Caco-2 (cell line): ENCODE measurements at regions not wholly inside any gene's neighbourhood (a gene's known extent, or its start where the extent isn't known, plus 50 kb on each side); places are given as distances from the start of the nearest gene placed in this dataset.

Experiments
- BruUV-seq: library from RNA; stranded (reverse); fragments of 400-500 nt; replicated peaks from 2 replicates; lab custom pipeline; 2021; lab: Mats Ljungman, UMichigan
- CTCF ChIA-PET: fragments of 300-600 bp; sonication (Branson Sonifier 250); formaldehyde crosslinking; loops from one replicate; lab custom pipeline; 2022; ENCODE audit warnings: antibody characterized with exemption; lab: Charles Lee
- POLR2A ChIA-PET: fragments of 300-600 bp; sonication (Branson Sonifier 250); formaldehyde crosslinking; loops from one replicate; lab custom pipeline; 2022; ENCODE audit warnings: antibody characterized with exemption; lab: Charles Lee
- DNase-seq, 2 experiments: peaks; one replicate each; pipeline versions ENCODE4 v3.0.0 to v3.0.0-alpha.2; 2020 to 2022
- H3K27me3 ChIP-seq: replicated peaks from 2 replicates; pipeline ENCODE4 v1.6.0; 2011; ENCODE audit warnings: low read length; ENCODE audit not compliant: control insufficient read depth, insufficient read depth
- H3K36me3 ChIP-seq: 2 replicates; pipeline ENCODE4 v1.5.1; 2011; ENCODE audit warnings: low read length; ENCODE audit not compliant: control insufficient read depth, insufficient read depth
- H3K4me1 ChIP-seq: fragments of 250-450 bp; sonication (Bioruptor Pico); 2 replicates; pipeline ENCODE4 v1.5.1; 2020; ENCODE audit warnings: mild to moderate bottlenecking
- H3K4me3 ChIP-seq: 2 replicates; pipeline ENCODE4 v1.5.1; 2011; ENCODE audit warnings: low read depth, mild to moderate bottlenecking, control low read depth, low read length
- H3K9me3 ChIP-seq: fragments of 250-450 bp; sonication (Bioruptor Pico); 2 replicates; pipeline ENCODE4 v1.5.1; 2020; ENCODE audit warnings: mild to moderate bottlenecking, moderate library complexity
- H3K27ac Mint-ChIP-seq: one replicate; pipeline ENCODE4 v1.8.0; 2022; ENCODE audit warnings: mixed read lengths; ENCODE audit not compliant: unreplicated experiment
- H3K27me3 Mint-ChIP-seq: one replicate; pipeline ENCODE4 v1.8.0; 2022; ENCODE audit warnings: mixed read lengths; ENCODE audit not compliant: insufficient read depth, unreplicated experiment
- H3K36me3 Mint-ChIP-seq: one replicate; pipeline ENCODE4 v1.8.0; 2022; ENCODE audit warnings: mild to moderate bottlenecking, mixed read lengths; ENCODE audit not compliant: insufficient read depth, unreplicated experiment
- H3K4me1 Mint-ChIP-seq: one replicate; pipeline ENCODE4 v1.8.0; 2022; ENCODE audit warnings: low read depth, mixed read lengths; ENCODE audit not compliant: unreplicated experiment
- H3K4me3 Mint-ChIP-seq: one replicate; pipeline ENCODE4 v1.8.0; 2022; ENCODE audit warnings: mild to moderate bottlenecking, moderate library complexity, mixed read lengths; ENCODE audit not compliant: unreplicated experiment
- H3K9me3 Mint-ChIP-seq: one replicate; pipeline ENCODE4 v1.8.0; 2022; ENCODE audit warnings: mixed read lengths; ENCODE audit not compliant: unreplicated experiment
- CTCF ChIP-seq, 2 experiments: fragments of 200-600 bp in 1 of 2; IDR thresholded peaks; 1 replicate in 1 of 2; 2 replicates in 1 of 2; pipeline versions ENCODE4 v1.5.1 to v1.8.0; 2011 to 2022; ENCODE audit warnings: antibody characterized with exemption in 1 of 2, control low read depth in 1 of 2, inconsistent platforms in 1 of 2, low read depth in 1 of 2, low read length in 1 of 2, mild to moderate bottlenecking in 1 of 2, moderate library complexity in 1 of 2; ENCODE audit not compliant: insufficient read depth in 1 of 2, severe bottlenecking in 1 of 2, unreplicated experiment in 1 of 2
- intact Hi-C: fragments of 100-400 bp; cut with micrococcal nuclease; formaldehyde crosslinking; loops from one replicate; pipeline ENCODE4 v1.10.0; 2022; ENCODE audit not compliant: unreplicated experiment

DNA sequence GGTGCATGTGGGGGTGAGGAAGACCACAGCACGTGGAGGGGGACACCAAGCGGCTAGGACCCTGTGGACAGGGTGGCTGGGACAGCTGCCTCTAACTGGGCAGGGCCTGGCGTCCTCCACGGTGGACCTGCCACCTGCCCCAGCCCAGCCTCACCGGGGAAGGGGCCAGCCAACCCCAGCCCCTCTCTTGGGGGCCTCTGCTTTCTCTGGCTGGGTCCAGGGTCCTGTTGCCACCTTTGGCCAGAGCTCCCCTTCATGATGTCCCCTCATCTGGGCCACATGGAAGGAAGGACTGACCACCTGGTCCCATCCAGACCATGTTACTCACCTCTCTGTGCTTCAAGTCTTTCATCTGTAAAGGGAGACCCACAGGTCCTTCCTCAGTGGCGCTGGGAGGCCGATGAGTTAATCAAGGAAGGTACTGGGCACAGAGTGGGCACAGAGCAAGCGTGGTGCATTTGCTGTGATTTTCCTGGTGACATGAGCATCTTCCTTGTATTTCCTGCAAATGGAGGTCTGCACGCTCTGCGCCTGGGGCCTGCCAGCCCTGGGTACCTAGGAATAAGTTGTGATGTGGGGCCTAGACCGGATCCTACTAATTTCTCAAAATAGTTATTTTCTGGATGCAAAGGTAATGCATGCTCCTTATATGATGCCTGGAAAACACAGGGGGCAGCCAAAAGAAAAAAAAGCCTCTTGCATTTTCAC, 538.4 kb downstream of the TBC1D22A start:
- Histone ChIP-seq H3K36me3 (no peaks in the 10 kb centered on the region), H3K4me3 (no peak overlapping the region), H3K9me3 (no peaks in the 10 kb centered on the region), H3K4me1 (no peaks in the 10 kb centered on the region), H3K27me3 (no peaks in the 10 kb centered on the region; the same call in 1 of the 2 replicates)
- no peaks in the 10 kb centered on the region for H3K36me3 Mint-ChIP-seq
- H3K4me1 Mint-ChIP-seq: no peaks in the 10 kb centered on the region
- POLR2A ChIA-PET: no interaction called here
- TF ChIP-seq CTCF (IDR thresholded peaks at IDR 0.05; ENCODE audit: insufficient read depth in 1 of 2, low read depth in 1 of 2, low read length in 1 of 2, severe bottlenecking in 1 of 2, unreplicated experiment in 1 of 2): no peak
- CTCF ChIA-PET: no interaction called here
- no peak overlapping the region for H3K27ac Mint-ChIP-seq
- intact Hi-C loops: no loop called here
- no peak for DNase-seq
- no TSS peak for BruUV-seq
- H3K27me3 Mint-ChIP-seq: peaks cover 13% of the 10 kb centered on the region
- no peaks in the 10 kb centered on the region for H3K9me3 Mint-ChIP-seq
- no peak overlapping the region for H3K4me3 Mint-ChIP-seq

DNA sequence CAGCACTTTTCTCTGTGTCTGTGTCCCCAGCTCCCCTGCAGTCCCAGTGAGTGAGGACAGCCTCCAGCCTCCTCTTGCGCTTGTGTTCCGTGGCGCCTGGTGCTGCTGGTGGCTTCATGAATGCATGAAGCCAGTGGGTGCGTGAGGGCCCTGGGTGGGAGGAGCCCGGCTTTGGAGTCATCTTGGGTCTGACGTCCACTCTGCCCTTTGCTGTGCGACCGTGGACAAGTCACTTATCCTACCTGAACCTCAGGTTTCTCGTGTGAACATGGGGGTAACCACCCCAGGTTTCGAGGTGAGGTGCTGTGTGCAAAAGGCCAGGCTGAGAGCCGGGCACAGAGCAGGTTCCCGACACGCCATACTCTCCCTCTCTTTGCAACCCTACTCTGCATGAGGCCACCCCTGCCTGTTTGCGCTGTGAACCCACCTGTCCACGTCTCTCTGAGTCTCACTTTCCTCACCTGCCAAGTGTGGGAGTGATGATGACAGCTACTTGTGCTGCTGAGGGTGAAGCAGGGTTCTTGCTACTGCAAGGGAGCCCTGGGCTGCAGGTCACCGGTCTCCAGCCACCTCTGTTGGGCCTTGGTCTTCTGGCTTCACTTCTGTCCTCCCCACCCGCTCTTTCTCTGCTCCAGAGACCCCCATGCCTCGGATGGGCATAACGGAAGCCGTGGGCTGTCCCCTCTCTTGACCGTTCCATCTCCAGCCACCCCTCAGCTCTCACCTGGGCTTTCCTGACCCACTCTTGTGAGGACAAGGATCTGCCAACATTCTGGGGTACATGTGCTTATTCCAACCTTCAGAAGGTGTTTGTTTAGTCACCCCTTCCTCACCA, 537.6 kb downstream of the TBC1D22A start:
- Mint-ChIP-seq H3K9me3 (no peaks in the 10 kb centered on the region), H3K27me3 (peaks cover 14% of the 10 kb centered on the region), H3K36me3 (no peaks in the 10 kb centered on the region), H3K27ac (no peak overlapping the region), H3K4me1 (no peaks in the 10 kb centered on the region), H3K4me3 (no peak overlapping the region)
- ChIA-PET POLR2A (no interaction called here), CTCF (no interaction called here)
- no peak for TF ChIP-seq CTCF (IDR thresholded peaks at IDR 0.05; ENCODE audit: insufficient read depth in 1 of 2, low read depth in 1 of 2, low read length in 1 of 2, severe bottlenecking in 1 of 2, unreplicated experiment in 1 of 2)
- BruUV-seq: no TSS peak
- DNase-seq: no peak
- Histone ChIP-seq H3K27me3 (no peaks in the 10 kb centered on the region; the same call in 1 of the 2 replicates), H3K36me3 (no peaks in the 10 kb centered on the region), H3K4me3 (no peak overlapping the region), H3K4me1 (no peaks in the 10 kb centered on the region), H3K9me3 (no peaks in the 10 kb centered on the region)
- intact Hi-C loops: no loop called here

DNA sequence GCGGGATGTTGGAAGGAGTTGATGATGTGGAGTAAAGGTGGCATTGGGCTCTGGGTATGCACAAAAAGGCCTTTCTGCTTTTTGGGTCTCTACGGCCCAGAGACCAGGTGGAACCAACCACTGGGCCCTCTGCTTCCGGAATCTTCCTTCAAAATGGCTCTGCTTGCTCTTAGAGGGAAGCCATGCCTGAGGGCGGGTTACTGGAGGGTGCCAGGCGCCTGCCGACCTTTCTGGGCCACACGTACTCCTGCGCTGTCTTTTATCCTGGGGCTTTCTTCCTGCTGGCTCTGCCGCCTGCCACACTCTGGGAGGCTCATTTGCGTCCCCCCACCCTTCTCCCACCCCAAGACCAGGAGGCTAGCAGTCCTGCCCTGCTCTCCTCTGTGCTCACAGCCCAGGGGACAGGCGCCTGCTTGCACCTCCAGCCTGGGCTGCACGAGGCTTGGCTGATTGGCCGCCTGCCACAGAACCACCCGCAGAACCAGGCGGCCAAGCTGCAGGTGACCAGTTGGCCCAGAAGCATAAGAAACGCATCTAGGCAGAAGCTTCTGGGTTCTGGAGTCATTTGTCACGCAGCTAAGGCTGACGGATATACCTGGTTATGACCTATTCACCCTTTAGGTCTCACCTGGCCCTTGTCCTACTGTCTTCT, 536.9 kb downstream of the TBC1D22A start:
- Histone ChIP-seq H3K4me1 (no peaks in the 10 kb centered on the region), H3K4me3 (no peak overlapping the region), H3K36me3 (no peaks in the 10 kb centered on the region), H3K27me3 (no peaks in the 10 kb centered on the region; the same call in 1 of the 2 replicates), H3K9me3 (no peaks in the 10 kb centered on the region)
- CTCF ChIA-PET: no interaction called here
- DNase-seq: no peak
- peaks cover 18% of the 10 kb centered on the region for H3K27me3 Mint-ChIP-seq
- BruUV-seq: no TSS peak
- H3K27ac Mint-ChIP-seq: no peak overlapping the region
- no peaks in the 10 kb centered on the region for H3K36me3 Mint-ChIP-seq
- POLR2A ChIA-PET: no interaction called here
- no peaks in the 10 kb centered on the region for H3K9me3 Mint-ChIP-seq
- H3K4me1 Mint-ChIP-seq: no peaks in the 10 kb centered on the region
- no peak for TF ChIP-seq CTCF (IDR thresholded peaks at IDR 0.05; ENCODE audit: insufficient read depth in 1 of 2, low read depth in 1 of 2, low read length in 1 of 2, severe bottlenecking in 1 of 2, unreplicated experiment in 1 of 2)
- no peak overlapping the region for H3K4me3 Mint-ChIP-seq
- intact Hi-C loops: no loop called here
